ENCODE measurements at regions not wholly inside any gene's neighbourhood (a gene's known extent, or its start where the extent isn't known, plus 50 kb on each side); places are given as distances from the start of the nearest gene placed in this dataset.
"Not testable (repeated sequence)": the region's sequence is repeated elsewhere in the genome, so short reads cannot be mapped to it uniquely, and the experiment has no call there.

DNA sequence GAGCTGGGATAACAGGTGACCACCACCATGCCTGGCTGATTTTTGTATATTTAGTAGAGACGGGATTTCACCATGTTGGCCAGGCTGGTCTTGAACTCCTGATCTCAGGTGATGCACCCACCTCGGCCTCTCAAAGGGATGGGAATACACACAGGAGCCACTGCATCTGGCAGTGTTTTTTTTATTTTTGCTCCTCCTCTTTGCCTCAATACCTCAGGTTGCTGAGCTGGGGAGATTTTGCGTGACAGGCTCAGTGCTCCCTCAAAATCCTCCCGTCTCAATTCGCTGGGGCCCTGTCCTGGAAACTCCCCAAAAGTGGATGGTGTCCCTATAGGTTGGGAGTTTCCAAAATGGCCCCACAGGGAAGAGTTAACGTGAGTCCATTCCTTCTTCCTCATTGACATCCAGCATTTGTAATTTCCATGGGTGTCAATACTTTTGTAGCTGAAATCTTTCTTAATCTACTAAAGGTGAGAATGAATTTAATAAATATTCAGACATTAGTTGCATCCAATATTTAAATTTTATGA, 71.8 kb downstream of the GGTLC2 start:
- DNase-seq (ENCODE audit: low read depth in 2 of 2) = no peak

DNA sequence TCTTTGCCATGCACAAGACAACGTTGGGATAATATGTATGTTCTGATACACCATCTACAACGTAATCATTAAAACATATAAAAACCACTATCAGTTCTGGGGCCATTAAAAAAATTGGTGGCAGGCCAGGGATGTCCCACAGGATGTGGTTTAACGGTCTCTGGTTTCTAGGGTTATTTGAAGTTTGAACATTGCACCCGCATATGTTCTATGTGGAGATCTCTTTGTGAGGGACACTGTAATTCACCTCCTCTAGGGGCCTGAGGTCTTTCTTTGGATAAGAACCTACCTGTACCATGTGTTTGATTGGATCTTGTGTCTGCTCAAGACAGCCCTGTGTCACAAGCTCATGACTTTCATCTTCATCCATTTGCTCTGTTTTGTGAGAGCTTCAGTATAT, 73.2 kb downstream of the GGTLC2 start:
- DNase-seq (ENCODE audit: low read depth in 2 of 2) = no peak

DNA sequence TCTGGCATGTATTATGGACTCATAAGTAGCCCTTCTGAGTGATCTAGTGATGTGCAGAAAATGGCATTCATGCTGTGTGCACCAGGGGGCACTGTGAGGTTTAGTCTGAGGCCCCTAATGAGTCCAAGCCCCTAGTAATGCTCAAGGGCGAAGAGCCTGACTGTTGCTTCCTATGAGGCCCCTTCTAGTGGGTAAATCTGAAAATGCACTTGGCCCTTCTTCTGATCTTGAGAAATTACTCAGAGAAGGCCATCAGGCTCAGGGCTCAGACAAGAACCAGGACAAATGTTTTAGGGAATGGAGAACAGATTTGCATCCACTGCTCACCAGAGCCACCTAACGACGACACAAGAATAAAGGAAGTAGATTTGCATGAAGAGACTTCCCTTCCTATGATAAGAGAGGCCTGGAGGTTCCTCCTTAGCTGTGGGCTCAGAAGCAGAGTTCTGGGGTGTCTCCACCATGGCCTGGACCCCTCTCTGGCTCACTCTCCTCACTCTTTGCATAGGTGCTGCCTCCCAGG, 75.8 kb downstream of the GGTLC2 start:
- peak; percentile 40 to 63 for DNase-seq (ENCODE audit: low read depth in 2 of 2)

DNA sequence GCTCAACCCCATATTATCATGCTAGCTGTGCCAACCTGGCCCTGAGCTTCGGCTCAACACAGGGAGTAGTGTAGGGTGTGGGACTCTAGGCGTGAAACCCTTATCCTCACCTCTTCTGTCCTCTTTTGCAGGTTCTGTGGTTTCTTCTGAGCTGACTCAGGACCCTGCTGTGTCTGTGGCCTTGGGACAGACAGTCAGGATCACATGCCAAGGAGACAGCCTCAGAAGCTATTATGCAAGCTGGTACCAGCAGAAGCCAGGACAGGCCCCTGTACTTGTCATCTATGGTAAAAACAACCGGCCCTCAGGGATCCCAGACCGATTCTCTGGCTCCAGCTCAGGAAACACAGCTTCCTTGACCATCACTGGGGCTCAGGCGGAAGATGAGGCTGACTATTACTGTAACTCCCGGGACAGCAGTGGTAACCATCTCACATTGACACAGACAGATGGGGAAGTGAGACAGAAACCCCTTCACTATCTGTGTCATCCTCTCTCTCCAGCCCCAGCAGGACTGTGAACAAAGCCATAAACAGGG, 76.4 kb downstream of the GGTLC2 start:
- no peak for DNase-seq (ENCODE audit: low read depth in 2 of 2)

- DNase-seq (ENCODE audit: low read depth in 2 of 2) = peak in 1 of 2 donors; percentile 8
Observed at GRCh38 chr22:22721681-22722354, 77.4 kb downstream of the GGTLC2 start.

GRCh38 chr22:22728382-22728781, 84.0 kb downstream of the GGTLC2 start:
- no peak for DNase-seq (ENCODE audit: low read depth in 2 of 2)

DNA sequence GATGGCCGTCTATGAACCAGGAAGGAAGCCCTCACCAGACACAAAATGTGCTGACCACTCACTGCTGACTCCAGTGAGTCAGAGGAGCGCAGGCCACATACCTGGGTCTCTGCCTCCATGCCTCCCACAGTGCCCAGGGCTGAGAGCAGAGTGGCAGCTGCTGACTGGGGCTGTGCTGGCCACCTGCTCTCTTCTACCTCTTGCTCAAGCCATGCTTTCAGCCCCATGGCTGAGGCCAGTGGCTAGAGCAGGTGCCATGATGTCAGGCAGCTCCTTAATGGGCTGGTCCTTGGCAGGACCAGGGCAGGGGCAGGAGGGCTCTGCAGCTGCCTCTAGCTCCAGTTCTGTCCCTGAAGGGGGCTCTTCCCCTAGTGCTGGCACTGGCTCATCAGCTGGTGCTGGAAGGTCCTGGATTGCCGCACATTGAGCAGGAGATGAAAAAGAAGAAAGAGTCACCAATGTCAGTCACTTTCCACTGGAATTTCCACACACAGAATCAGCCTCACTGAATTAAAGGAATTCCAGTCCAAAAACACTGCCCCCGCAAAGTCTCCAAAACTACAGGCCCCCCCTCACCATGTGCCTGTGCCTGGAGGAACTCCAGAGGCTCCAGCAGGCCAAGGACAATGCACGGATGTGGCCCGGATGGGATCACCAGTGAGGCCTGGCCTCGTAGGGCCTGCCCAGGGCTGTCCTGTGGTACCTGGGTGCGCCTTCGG, 86.4 kb downstream of the GGTLC2 start:
- no peak for DNase-seq (ENCODE audit: low read depth in 2 of 2)

DNA sequence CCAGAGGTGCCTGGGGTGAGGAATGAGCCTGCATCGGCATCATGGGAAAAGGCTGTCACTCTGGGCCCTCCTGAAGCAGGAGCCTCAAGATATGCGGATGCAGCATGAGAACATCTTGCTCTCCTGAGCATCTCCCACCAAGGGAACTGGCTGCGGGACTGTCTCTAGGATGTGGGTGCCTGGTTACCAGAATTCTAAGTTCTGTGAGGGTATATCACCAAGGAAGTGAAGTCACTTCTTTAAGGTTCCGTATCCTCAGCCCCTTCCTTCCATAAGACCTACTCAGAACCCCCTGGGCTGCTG, 86.9 kb downstream of the GGTLC2 start:
- DNase-seq (ENCODE audit: low read depth in 2 of 2) = no peak

- not testable (repeated sequence) for DNase-seq (ENCODE audit: low read depth in 2 of 2)
Observed at GRCh38 chr22:22733006-22733405, 88.6 kb downstream of the GGTLC2 start.

- no peak for DNase-seq (ENCODE audit: low read depth in 2 of 2)
Observed at GRCh38 chr22:22733881-22734373, 89.5 kb downstream of the GGTLC2 start.

DNA sequence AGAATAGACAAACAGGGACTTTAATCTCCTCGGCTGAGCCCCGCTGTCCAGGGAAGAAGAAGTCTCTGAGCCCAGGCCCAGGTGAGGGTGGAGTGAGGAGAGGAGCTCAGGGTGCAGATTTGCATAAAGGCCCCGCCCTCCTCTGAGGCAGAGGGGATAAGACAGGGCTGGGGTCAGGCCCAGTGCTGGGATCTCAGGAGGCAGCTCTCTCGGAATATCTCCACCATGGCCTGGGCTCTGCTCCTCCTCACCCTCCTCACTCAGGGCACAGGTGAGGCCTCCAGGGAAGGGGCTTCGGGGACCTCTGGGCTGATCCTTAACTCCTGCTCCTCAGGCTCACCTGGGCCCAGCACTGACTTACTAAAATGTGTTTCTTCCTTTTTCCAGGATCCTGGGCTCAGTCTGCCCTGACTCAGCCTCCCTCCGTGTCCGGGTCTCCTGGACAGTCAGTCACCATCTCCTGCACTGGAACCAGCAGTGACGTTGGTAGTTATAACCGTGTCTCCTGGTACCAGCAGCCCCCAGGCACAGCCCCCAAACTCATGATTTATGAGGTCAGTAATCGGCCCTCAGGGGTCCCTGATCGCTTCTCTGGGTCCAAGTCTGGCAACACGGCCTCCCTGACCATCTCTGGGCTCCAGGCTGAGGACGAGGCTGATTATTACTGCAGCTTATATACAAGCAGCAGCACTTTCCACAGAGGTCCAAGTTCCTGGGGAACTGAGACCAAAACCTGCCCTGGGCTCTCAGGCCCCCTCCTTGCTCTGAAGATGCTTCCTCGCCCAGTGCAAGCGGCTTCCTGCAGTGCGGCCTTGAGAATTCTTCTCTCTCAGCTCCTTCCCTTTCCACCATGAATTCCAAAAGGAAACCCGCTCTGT, 90.2 kb downstream of the GGTLC2 start:
- not testable (repeated sequence) for DNase-seq (ENCODE audit: low read depth in 2 of 2)

GRCh38 chr22:22735276-22735675, 90.9 kb downstream of the GGTLC2 start:
- DNase-seq (ENCODE audit: low read depth in 2 of 2) = not testable (repeated sequence)

- no peak for DNase-seq (ENCODE audit: low read depth in 2 of 2)
Observed at GRCh38 chr22:22735695-22736611, 91.5 kb downstream of the GGTLC2 start.

GRCh38 chr22:22737590-22737989, 93.2 kb downstream of the GGTLC2 start:
- no peak for DNase-seq (ENCODE audit: low read depth in 2 of 2)

- DNase-seq (ENCODE audit: low read depth in 2 of 2) = no peak
Observed at GRCh38 chr22:22738959-22739585, 94.7 kb downstream of the GGTLC2 start.

GRCh38 chr22:22740560-22741276, 96.3 kb downstream of the GGTLC2 start:
- no peak for DNase-seq (ENCODE audit: low read depth in 2 of 2)

GRCh38 chr22:22741843-22742242, 97.4 kb downstream of the GGTLC2 start:
- no peak for DNase-seq (ENCODE audit: low read depth in 2 of 2)

DNA sequence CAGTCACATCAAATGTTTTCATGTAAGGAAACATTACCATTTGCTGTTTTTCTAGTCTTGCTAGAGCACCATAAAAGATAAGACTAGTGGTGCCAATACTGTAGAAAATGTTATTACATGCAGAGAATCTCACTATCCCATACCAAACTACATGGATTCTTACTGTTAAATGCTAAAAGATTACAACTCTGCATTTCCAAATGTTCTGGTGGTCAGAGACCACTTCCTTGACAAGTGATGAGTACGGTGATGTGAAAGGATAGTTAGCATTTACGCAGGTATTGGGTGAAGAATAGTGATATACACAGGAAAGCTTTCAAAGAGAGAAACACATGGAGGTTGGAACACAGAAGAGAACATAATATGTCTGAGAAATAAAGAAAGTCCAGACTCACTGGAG, 98.2 kb downstream of the GGTLC2 start:
- no peak for DNase-seq (ENCODE audit: low read depth in 2 of 2)

GRCh38 chr22:22743128-22743760, 98.8 kb downstream of the GGTLC2 start:
- DNase-seq (ENCODE audit: low read depth in 2 of 2) = no peak

All from lung microvascular endothelial cell (primary cell).